Glomerular endothelial cell (primary cell): ENCODE measurements at regions not wholly inside any gene's neighbourhood (a gene's known extent, or its start where the extent isn't known, plus 50 kb on each side); places are given as distances from the start of the nearest gene placed in this dataset.

ENCODE experiments used
- DNase-seq: peaks from one replicate; pipeline ENCODE4 v3.0.0-alpha.2; 2011; ENCODE audit warnings: low read depth, low spot score; ENCODE audit errors: extremely low read depth

- DNase-seq: peak; percentile 68
Observed at GRCh38 chr7:55641273-55641691, 69.0 kb upstream of the VOPP1 start.

DNA sequence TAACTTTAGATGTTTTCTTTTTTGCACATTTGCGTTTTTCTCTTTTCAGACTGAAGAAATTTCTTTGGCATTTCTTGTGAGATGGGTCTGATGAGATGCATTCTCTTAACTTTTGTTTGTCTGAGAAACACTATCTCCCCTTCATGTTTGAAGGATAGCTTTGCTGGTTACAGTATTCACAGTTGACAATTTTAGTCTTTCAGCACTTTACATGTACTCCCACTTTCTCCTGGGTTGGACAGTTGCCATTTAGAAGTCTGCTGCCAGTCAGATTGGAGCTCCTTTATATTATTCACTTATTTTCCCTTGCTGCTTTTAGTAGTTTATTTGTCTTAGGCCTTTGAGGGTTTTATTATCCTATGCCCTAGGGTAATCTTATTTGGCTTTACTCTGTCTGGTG, 67.3 kb upstream of the VOPP1 start:
- DNase-seq: no peak

DNA sequence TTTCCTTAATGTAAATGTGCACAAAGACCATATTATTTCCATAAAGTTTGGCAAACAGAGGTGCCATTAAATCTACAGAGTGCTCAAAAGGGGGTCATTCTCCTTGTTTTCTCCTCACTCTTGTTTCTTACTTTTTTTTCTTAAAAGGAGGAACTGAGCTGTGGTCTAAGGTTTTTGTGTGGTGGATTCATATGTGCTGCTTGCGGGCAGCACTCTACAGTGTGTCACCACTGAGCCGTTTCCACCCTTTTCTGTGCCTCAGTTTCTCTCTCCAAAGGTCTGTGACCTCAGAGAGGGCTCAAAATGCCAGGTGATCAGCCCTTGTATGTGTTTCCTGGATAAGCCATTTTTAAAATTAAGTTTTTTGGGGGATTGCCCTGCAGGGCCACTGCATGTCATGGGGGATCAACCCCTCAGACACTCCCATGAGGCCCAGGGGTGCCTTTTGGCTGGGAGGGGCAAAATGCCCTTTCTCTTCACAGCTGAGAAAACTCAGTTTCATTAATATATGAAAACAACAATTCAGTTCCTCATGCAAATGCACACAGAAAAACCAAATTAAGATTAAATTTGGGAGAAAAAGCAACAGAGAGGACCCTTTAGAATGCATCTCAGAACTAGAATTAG, 56.9 kb upstream of the VOPP1 start:
- no peak for DNase-seq

- no peak for DNase-seq
Observed at GRCh38 chr7:55624813-55625212, 52.5 kb upstream of the VOPP1 start.

DNA sequence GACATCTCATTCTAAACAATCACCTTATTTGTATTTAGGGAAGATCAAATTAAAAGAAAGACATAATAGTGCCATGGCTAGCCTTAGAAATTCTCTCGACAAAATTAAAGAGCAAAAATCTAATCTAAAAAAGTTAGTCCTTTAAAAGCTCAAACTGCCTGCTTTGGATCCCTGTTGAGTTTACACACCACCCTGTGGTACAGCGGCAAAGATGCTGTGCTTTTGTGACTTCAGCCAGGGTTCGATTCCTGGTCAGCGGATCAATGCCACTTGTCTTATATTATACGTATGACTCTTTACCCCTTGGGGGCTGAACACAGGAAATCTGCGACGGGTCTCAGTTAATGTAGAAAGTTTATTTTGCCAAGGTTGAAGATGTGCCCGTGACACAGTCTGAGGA, 51.3 kb upstream of the VOPP1 start:
- no peak for DNase-seq

DNA sequence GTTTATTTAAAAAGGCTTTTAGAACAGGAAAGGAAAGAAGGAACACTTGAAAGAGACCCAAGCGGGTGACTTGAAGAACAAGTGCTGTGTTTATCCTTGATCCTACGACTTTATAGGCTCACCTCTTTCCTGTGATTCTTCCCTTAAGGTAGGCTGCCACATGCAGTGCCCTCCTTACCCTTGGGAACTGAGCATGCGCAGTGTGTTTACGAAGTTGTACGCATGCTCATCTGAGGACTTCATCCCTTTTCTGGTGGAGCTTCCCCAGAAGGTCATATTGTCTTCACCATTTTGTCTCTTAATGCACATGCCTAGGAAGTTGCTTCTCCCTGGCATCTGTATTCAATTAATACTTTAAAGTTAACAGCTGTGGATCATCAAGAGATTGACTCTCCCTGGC, 49.9 kb upstream of the VOPP1 start:
- no peak for DNase-seq
